GM23338 (cell line): ENCODE measurements at regions not wholly inside any gene's neighbourhood (a gene's known extent, or its start where the extent isn't known, plus 50 kb on each side); places are given as distances from the start of the nearest gene placed in this dataset.

ENCODE experiments used
- ATAC-seq: fragments of 200-7000 bp; cut with Tn5 transposase; 3 replicates; pipeline ENCODE4 v1.9.1; 2020
- DNase-seq: peaks from one replicate; pipeline ENCODE4 v3.0.0-alpha.2; 2015; ENCODE audit warnings: low spot score
- H2AFZ ChIP-seq: fragments of 200-600 bp; sonication (generic); 2 replicates; pipeline ENCODE4 v1.8.0; 2016; ENCODE audit warnings: antibody characterized with exemption, mild to moderate bottlenecking, moderate library complexity
- H3F3A ChIP-seq: fragments of 200-600 bp; sonication (generic); replicated peaks from 2 replicates; pipeline ENCODE4 v1.8.0; 2017; ENCODE audit warnings: antibody characterized with exemption, mixed run types, low read depth
- H3K27ac ChIP-seq: fragments of 200-600 bp; sonication (generic); 2 replicates; pipeline ENCODE4 v1.6.1; 2016; ENCODE audit warnings: low read depth
- H3K27me3 ChIP-seq: fragments of 200-600 bp; sonication (generic); 2 replicates; pipeline ENCODE4 v1.8.0; 2016; ENCODE audit warnings: mild to moderate bottlenecking, mixed run types, moderate library complexity; ENCODE audit not compliant: insufficient read depth
- H3K36me3 ChIP-seq: fragments of 200-600 bp; sonication (generic); 2 replicates; pipeline ENCODE4 v1.8.0; 2016; ENCODE audit warnings: mild to moderate bottlenecking; ENCODE audit not compliant: insufficient read depth
- H3K4me1 ChIP-seq: fragments of 200-600 bp; sonication (generic); 2 replicates; pipeline ENCODE4 v1.8.0; 2016; ENCODE audit warnings: mild to moderate bottlenecking, moderate library complexity; ENCODE audit not compliant: insufficient read depth
- H3K4me2 ChIP-seq: fragments of 200-600 bp; sonication (generic); 2 replicates; pipeline ENCODE4 v1.7.1; 2017; ENCODE audit warnings: mixed run types
- H3K4me3 ChIP-seq: fragments of 200-600 bp; sonication (generic); 2 replicates; pipeline ENCODE4 v1.6.1; 2016; ENCODE audit warnings: mixed run types
- H3K79me2 ChIP-seq: fragments of 200-600 bp; sonication (generic); replicated peaks from 2 replicates; pipeline ENCODE4 v1.8.0; 2017; ENCODE audit warnings: mild to moderate bottlenecking; ENCODE audit not compliant: insufficient read depth
- H3K9me2 ChIP-seq: fragments of 200-600 bp; sonication (generic); 2 replicates; pipeline ENCODE4 v1.8.0; 2017; ENCODE audit not compliant: insufficient read depth
- H4K20me1 ChIP-seq: fragments of 200-600 bp; sonication (generic); replicated peaks from 2 replicates; pipeline ENCODE4 v1.8.0; 2017; ENCODE audit warnings: mild to moderate bottlenecking; ENCODE audit not compliant: insufficient read depth
- H3K27ac Mint-ChIP-seq: 2 replicates; pipeline ENCODE4 v1.8.0; 2020; ENCODE audit warnings: inconsistent platforms, mild to moderate bottlenecking, moderate library complexity, mixed read lengths
- H3K27me3 Mint-ChIP-seq: 3 replicates; pipeline ENCODE4 v1.8.0; 2022; ENCODE audit warnings: low read depth, mild to moderate bottlenecking, moderate library complexity, mixed read lengths, inconsistent platforms; ENCODE audit not compliant: insufficient read depth, poor library complexity
- H3K36me3 Mint-ChIP-seq: 3 replicates; pipeline ENCODE4 v1.8.0; 2021; ENCODE audit warnings: low read depth, mild to moderate bottlenecking, inconsistent platforms, moderate library complexity, mixed read lengths
- H3K4me1 Mint-ChIP-seq: 3 replicates; pipeline ENCODE4 v1.8.0; 2020; ENCODE audit warnings: mild to moderate bottlenecking, inconsistent platforms, mixed read lengths
- H3K4me3 Mint-ChIP-seq: 3 replicates; pipeline ENCODE4 v1.8.0; 2021; ENCODE audit warnings: moderate library complexity, mild to moderate bottlenecking, inconsistent platforms, mixed read lengths
- H3K9me3 Mint-ChIP-seq: 3 replicates; pipeline ENCODE4 v1.8.0; 2020; ENCODE audit warnings: moderate library complexity, mild to moderate bottlenecking, inconsistent platforms, mixed read lengths
- EZH2phosphoT487 ChIP-seq: fragments of 200-600 bp; sonication (generic); IDR thresholded peaks from one replicate; pipeline ENCODE4 v1.8.1; 2018; ENCODE audit warnings: antibody characterized with exemption; ENCODE audit not compliant: unreplicated experiment
- STAT1 ChIP-seq: IDR thresholded peaks from one replicate; pipeline ENCODE4 v1.6.1; 2016; ENCODE audit warnings: antibody characterized with exemption; ENCODE audit not compliant: unreplicated experiment
- ZNF114 ChIP-seq: fragments of 250-450 bp; sonication (Bioruptor Pico); IDR thresholded peaks from 2 replicates; pipeline ENCODE4 v1.5.0; 2020; ENCODE audit warnings: mild to moderate bottlenecking, moderate library complexity
- ZNF331 ChIP-seq: fragments of 250-450 bp; sonication (Bioruptor Pico); IDR thresholded peaks from 2 replicates; pipeline ENCODE4 v1.5.0; 2020; ENCODE audit warnings: low read depth, mild to moderate bottlenecking, moderate library complexity
- TF ChIP-seq, protein P1 (sequence below): fragments of 250-450 bp; sonication (Bioruptor Pico); IDR thresholded peaks from 2 replicates; pipeline ENCODE4 v1.5.0; 2020; ENCODE audit warnings: mild to moderate bottlenecking, moderate library complexity
- TF ChIP-seq, protein P2 (sequence below): IDR thresholded peaks from one replicate; pipeline ENCODE4 v1.6.1; 2018; ENCODE audit warnings: antibody characterized with exemption; ENCODE audit not compliant: unreplicated experiment
- TF ChIP-seq, protein P3 (sequence below): IDR thresholded peaks from 2 replicates; pipeline ENCODE4 v1.6.1; 2016; ENCODE audit warnings: antibody characterized with exemption

DNA sequence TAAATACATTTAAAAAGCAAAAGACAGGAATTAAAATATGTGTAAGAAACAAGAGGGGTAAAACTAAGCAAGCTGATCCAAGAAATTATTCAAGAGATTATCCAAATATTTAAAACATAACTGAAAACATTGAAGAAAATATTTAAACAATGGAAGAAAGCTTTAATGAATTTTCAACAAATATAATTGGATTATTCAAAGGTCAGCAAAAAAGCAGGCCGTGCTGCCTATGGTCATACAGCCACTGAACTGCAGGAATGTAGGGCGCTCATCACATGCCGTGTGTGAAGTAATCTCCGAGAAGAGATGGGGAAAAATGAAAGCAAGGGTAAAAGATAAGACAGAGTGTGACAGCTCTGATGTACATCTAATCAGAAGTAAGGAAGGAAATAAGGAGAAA lies 1195.4 kb upstream of the EYS start (continued):
- TF ChIP-seq, protein P1, sequence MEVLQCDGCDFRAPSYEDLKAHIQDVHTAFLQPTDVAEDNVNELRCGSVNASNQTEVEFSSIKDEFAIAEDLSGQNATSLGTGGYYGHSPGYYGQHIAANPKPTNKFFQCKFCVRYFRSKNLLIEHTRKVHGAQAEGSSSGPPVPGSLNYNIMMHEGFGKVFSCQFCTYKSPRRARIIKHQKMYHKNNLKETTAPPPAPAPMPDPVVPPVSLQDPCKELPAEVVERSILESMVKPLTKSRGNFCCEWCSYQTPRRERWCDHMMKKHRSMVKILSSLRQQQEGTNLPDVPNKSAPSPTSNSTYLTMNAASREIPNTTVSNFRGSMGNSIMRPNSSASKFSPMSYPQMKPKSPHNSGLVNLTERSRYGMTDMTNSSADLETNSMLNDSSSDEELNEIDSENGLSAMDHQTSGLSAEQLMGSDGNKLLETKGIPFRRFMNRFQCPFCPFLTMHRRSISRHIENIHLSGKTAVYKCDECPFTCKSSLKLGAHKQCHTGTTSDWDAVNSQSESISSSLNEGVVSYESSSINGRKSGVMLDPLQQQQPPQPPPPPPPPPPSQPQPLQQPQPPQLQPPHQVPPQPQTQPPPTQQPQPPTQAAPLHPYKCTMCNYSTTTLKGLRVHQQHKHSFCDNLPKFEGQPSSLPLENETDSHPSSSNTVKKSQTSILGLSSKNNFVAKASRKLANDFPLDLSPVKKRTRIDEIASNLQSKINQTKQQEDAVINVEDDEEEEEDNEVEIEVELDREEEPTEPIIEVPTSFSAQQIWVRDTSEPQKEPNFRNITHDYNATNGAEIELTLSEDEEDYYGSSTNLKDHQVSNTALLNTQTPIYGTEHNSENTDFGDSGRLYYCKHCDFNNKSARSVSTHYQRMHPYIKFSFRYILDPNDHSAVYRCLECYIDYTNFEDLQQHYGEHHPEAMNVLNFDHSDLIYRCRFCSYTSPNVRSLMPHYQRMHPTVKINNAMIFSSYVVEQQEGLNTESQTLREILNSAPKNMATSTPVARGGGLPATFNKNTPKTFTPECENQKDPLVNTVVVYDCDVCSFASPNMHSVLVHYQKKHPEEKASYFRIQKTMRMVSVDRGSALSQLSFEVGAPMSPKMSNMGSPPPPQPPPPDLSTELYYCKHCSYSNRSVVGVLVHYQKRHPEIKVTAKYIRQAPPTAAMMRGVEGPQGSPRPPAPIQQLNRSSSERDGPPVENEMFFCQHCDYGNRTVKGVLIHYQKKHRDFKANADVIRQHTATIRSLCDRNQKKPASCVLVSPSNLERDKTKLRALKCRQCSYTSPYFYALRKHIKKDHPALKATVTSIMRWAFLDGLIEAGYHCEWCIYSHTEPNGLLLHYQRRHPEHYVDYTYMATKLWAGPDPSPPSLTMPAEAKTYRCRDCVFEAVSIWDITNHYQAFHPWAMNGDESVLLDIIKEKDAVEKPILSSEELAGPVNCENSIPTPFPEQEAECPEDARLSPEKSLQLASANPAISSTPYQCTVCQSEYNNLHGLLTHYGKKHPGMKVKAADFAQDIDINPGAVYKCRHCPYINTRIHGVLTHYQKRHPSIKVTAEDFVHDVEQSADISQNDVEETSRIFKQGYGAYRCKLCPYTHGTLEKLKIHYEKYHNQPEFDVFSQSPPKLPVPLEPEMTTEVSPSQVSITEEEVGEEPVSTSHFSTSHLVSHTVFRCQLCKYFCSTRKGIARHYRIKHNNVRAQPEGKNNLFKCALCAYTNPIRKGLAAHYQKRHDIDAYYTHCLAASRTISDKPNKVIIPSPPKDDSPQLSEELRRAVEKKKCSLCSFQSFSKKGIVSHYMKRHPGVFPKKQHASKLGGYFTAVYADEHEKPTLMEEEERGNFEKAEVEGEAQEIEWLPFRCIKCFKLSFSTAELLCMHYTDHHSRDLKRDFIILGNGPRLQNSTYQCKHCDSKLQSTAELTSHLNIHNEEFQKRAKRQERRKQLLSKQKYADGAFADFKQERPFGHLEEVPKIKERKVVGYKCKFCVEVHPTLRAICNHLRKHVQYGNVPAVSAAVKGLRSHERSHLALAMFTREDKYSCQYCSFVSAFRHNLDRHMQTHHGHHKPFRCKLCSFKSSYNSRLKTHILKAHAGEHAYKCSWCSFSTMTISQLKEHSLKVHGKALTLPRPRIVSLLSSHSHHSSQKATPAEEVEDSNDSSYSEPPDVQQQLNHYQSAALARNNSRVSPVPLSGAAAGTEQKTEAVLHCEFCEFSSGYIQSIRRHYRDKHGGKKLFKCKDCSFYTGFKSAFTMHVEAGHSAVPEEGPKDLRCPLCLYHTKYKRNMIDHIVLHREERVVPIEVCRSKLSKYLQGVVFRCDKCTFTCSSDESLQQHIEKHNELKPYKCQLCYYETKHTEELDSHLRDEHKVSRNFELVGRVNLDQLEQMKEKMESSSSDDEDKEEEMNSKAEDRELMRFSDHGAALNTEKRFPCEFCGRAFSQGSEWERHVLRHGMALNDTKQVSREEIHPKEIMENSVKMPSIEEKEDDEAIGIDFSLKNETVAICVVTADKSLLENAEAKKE (CRISPR knock-in tag), result no peak
- no peak for TF ChIP-seq EZH2phosphoT487
- TF ChIP-seq ZNF114 (CRISPR knock-in tag), result no peak

DNA sequence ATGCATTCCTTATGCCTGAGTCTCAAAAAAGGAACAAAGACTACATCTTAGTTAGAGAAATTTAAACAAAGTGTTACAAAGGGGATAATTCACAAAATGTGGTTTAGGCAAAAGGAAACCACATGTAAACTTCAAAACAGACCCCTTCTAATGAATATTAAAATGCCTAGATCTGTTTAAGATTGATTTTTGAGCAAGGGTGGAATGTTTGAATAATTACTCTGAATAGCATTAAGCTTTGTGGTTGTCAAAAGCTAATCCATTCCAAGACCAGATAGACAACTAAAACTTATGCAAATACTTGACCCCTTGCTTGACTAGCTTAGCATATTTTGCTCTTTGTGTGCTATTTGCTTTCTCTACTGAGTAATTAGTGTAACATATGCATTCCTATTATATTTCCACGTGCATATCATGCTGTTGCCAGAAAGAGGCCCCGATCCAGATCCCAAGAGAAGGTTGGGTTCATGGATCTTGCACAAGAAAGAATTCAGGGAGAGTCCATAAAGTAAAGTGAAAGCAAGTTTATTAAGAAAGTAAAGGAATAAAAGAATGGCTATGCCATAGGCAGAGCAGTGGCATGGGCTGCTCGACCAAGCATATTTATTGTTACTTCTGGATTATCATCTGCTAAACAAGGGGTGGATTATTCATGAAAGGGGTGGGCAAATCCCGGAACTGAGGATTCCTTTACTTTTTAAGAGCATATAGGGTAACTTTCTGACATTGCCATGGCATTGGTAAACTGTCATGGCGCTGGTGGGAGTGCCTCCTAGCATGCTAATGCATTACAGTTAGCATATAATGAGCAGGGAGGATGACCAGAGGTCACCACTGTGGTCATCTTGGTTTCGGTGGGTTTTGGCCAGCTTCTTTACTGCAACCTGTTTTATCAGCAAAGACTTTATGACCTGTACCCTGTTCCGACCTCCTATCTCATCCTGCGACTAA lies 1193.4 kb upstream of the EYS start:
- ATAC-seq (no peak), DNase-seq (no peak)
- Histone ChIP-seq H4K20me1 (no peaks in the 10 kb centered on the region), H3K79me2 (no peaks in the 10 kb centered on the region), H3K4me2 (no peak overlapping the region), H3F3A (no peaks in the 10 kb centered on the region), H3K9me2 (no peaks in the 10 kb centered on the region), H2AFZ (no peak overlapping the region), H3K4me3 (no peak overlapping the region), H3K36me3 (no peaks in the 10 kb centered on the region), H3K27me3 (no peaks in the 10 kb centered on the region), H3K27ac (no peak overlapping the region), H3K4me1 (no peaks in the 10 kb centered on the region)
- H3K27ac Mint-ChIP-seq, result no peak overlapping the region
- no peak overlapping the region for H3K4me3 Mint-ChIP-seq
- H3K36me3 Mint-ChIP-seq, result peaks cover 33% of the 10 kb centered on the region; the same call in 2 of the 3 replicates
- H3K9me3 Mint-ChIP-seq, result peaks cover 35% of the 10 kb centered on the region
- H3K4me1 Mint-ChIP-seq, result no peaks in the 10 kb centered on the region; the same call in 2 of the 3 replicates
- H3K27me3 Mint-ChIP-seq, result no peaks in the 10 kb centered on the region
- no peak for TF ChIP-seq ZNF331
- TF ChIP-seq, protein P2, sequence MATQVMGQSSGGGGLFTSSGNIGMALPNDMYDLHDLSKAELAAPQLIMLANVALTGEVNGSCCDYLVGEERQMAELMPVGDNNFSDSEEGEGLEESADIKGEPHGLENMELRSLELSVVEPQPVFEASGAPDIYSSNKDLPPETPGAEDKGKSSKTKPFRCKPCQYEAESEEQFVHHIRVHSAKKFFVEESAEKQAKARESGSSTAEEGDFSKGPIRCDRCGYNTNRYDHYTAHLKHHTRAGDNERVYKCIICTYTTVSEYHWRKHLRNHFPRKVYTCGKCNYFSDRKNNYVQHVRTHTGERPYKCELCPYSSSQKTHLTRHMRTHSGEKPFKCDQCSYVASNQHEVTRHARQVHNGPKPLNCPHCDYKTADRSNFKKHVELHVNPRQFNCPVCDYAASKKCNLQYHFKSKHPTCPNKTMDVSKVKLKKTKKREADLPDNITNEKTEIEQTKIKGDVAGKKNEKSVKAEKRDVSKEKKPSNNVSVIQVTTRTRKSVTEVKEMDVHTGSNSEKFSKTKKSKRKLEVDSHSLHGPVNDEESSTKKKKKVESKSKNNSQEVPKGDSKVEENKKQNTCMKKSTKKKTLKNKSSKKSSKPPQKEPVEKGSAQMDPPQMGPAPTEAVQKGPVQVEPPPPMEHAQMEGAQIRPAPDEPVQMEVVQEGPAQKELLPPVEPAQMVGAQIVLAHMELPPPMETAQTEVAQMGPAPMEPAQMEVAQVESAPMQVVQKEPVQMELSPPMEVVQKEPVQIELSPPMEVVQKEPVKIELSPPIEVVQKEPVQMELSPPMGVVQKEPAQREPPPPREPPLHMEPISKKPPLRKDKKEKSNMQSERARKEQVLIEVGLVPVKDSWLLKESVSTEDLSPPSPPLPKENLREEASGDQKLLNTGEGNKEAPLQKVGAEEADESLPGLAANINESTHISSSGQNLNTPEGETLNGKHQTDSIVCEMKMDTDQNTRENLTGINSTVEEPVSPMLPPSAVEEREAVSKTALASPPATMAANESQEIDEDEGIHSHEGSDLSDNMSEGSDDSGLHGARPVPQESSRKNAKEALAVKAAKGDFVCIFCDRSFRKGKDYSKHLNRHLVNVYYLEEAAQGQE, result no peak
- no peak for TF ChIP-seq STAT1
- TF ChIP-seq, protein P3, sequence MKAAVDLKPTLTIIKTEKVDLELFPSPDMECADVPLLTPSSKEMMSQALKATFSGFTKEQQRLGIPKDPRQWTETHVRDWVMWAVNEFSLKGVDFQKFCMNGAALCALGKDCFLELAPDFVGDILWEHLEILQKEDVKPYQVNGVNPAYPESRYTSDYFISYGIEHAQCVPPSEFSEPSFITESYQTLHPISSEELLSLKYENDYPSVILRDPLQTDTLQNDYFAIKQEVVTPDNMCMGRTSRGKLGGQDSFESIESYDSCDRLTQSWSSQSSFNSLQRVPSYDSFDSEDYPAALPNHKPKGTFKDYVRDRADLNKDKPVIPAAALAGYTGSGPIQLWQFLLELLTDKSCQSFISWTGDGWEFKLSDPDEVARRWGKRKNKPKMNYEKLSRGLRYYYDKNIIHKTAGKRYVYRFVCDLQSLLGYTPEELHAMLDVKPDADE, result no peak
